ENCODE measurements at regions not wholly inside any gene's neighbourhood (a gene's known extent, or its start where the extent isn't known, plus 50 kb on each side); places are given as distances from the start of the nearest gene placed in this dataset.

- TF ChIP-seq, protein P1, sequence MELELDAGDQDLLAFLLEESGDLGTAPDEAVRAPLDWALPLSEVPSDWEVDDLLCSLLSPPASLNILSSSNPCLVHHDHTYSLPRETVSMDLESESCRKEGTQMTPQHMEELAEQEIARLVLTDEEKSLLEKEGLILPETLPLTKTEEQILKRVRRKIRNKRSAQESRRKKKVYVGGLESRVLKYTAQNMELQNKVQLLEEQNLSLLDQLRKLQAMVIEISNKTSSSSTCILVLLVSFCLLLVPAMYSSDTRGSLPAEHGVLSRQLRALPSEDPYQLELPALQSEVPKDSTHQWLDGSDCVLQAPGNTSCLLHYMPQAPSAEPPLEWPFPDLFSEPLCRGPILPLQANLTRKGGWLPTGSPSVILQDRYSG (tag; conservative IDR thresholded peaks at IDR 0.05; ENCODE audit: low read depth) = no peak
- TF ChIP-seq NKRF (IDR thresholded peaks at IDR 0.05; ENCODE audit: borderline replicate concordance) = no peak
- TF ChIP-seq TCFL5 (CRISPR knock-in tag; conservative IDR thresholded peaks at IDR 0.05) = no peak
- TF ChIP-seq, protein P2, sequence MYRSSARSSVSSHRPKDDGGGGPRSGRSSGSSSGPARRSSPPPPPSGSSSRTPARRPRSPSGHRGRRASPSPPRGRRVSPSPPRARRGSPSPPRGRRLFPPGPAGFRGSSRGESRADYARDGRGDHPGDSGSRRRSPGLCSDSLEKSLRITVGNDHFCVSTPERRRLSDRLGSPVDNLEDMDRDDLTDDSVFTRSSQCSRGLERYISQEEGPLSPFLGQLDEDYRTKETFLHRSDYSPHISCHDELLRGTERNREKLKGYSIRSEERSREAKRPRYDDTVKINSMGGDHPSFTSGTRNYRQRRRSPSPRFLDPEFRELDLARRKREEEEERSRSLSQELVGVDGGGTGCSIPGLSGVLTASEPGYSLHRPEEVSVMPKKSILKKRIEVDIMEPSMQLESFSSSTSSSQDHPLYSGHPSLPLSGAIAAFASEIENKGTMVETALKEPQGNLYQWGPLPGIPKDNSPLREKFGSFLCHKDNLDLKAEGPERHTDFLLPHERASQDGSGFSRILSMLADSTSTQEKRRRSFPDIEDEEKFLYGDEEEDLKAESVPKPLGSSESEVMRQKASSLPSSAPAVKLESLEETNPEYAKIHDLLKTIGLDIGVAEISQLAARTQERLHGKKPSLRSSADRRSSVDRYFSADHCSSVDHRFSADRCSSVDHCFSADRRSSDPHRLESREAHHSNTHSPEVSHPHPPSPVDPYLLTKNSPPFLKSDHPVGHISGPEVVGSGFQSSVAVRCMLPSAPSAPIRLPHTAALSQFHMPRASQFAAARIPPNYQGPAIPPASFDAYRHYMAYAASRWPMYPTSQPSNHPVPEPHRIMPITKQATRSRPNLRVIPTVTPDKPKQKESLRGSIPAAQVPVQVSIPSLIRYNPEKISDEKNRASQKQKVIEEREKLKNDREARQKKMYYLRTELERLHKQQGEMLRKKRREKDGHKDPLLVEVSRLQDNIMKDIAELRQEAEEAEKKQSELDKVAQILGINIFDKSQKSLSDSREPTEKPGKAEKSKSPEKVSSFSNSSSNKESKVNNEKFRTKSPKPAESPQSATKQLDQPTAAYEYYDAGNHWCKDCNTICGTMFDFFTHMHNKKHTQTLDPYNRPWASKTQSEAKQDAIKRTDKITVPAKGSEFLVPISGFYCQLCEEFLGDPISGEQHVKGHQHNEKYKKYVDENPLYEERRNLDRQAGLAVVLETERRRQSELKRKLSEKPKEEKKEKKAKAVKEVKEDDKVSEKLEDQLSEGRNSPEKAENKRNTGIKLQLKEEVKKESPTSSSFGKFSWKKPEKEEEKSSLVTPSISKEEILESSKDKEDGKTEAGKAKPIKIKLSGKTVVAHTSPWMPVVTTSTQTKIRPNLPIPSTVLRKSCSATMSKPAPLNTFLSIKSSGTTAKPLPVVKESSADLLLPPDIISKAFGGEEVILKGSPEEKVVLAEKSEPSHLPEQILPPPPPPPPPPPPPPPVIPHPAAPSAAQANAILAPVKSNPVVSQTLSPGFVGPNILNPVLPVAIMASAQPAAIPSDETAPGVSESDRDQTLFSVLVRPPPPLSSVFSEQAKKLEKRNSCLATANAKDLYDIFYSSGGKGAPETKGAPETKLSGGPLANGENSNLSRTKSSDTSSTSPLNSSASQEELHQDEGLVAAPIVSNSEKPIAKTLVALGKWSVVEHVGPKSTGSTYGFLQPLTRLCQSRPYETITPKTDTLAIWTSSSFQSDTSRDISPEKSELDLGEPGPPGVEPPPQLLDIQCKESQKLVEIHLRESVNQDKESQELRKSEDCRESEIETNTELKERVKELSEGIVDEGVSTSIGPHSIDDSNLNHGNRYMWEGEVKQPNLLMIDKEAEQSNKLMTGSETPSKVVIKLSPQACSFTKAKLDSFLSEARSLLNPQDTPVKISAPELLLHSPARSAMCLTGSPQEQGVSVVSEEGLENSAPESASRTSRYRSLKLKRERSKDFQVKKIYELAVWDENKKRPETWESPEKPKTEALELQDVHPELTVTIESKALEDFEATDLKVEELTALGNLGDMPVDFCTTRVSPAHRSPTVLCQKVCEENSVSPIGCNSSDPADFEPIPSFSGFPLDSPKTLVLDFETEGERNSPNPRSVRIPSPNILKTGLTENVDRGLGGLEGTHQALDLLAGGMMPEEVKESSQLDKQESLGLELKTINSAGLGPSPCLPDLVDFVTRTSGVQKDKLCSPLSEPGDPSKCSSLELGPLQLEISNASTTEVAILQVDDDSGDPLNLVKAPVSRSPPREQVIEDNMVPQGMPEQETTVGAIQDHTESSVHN (IDR thresholded peaks at IDR 0.05; ENCODE audit: borderline replicate concordance in 1 of 2, low read depth in 1 of 2) = no peak
- TF ChIP-seq PTBP1 (IDR thresholded peaks at IDR 0.05; ENCODE audit: low read depth, low read length) = no peak
Observed at GRCh38 chr3:76624164-76624563, 415.7 kb upstream of the ROBO2 start (continued).

Data from K562 (cell line).